SK-N-SH (cell line): ENCODE measurements at regions not wholly inside any gene's neighbourhood (a gene's known extent, or its start where the extent isn't known, plus 50 kb on each side); places are given as distances from the start of the nearest gene placed in this dataset.

ENCODE experiments used
- CTCF ChIA-PET: fragments of 300-600, 350-600 bp; formaldehyde crosslinking; extraction: SDS; loops from one replicate; lab custom pipeline; 2021; lab: Yijun Ruan, JAX
- POLR2A ChIA-PET: fragments of 350-600 bp; sonication (Branson Sonifier 250); formaldehyde crosslinking; extraction: SDS; loops from one replicate; lab custom pipeline; 2020; ENCODE audit warnings: antibody characterized with exemption, inconsistent platforms; lab: Yijun Ruan, JAX
- DNase-seq: peaks from one replicate; pipeline ENCODE4 v3.0.0; 2012
- H2AFZ ChIP-seq: fragments of 200-600 bp; sonication (generic); 2 replicates; pipeline ENCODE4 v1.8.1; 2016; ENCODE audit warnings: antibody characterized with exemption, mild to moderate bottlenecking, low read depth
- H3F3A ChIP-seq: fragments of 200-600 bp; sonication (generic); replicated peaks from 2 replicates; pipeline ENCODE3; 2016; ENCODE audit warnings: antibody characterized with exemption, mild to moderate bottlenecking; ENCODE audit not compliant: insufficient read depth
- H3K27ac ChIP-seq, 2 experiments: fragments of 200-500 bp in 1 of 2; fragments of 200-600 bp in 1 of 2; sonication (Bioruptor generic) in 1 of 2; sonication (generic), shearing (Covaris generic) in 1 of 2; 2 replicates each; pipeline versions ENCODE4 v1.5.1 to v1.6.1; 2014 to 2016; ENCODE audit warnings: low read depth in 2 of 2, inconsistent platforms in 1 of 2, low read length in 1 of 2, mild to moderate bottlenecking in 1 of 2, mixed read lengths in 1 of 2
- H3K27me3 ChIP-seq: fragments of 200-600 bp; sonication (generic), shearing (Covaris generic); 2 replicates; pipeline ENCODE4 v1.6.1; 2016; ENCODE audit warnings: mixed run types; ENCODE audit not compliant: insufficient read depth
- H3K36me3 ChIP-seq, 2 experiments: fragments of 200-500 bp in 1 of 2; fragments of 200-600 bp in 1 of 2; sonication (Bioruptor generic) in 1 of 2; sonication (generic) in 1 of 2; replicated peaks in 1 of 2; 2 replicates each; pipeline versions ENCODE3 to v1.5.1; 2014 to 2016; ENCODE audit warnings: low read length in 1 of 2, mild to moderate bottlenecking in 1 of 2; ENCODE audit not compliant: insufficient read depth in 2 of 2, control insufficient read depth in 1 of 2
- H3K4me1 ChIP-seq, 2 experiments: fragments of 200-500 bp in 1 of 2; fragments of 200-600 bp in 1 of 2; sonication (Bioruptor generic) in 1 of 2; sonication (generic), shearing (Covaris generic) in 1 of 2; 2 replicates each; pipeline versions ENCODE4 v1.5.1 to v1.6.1; 2014 to 2016; ENCODE audit warnings: low read depth in 1 of 2, low read length in 1 of 2, mixed run types in 1 of 2; ENCODE audit not compliant: insufficient read depth in 2 of 2, control insufficient read depth in 1 of 2
- H3K4me2 ChIP-seq: fragments of 200-600 bp; sonication (generic), shearing (Covaris generic); 2 replicates; pipeline ENCODE4 v1.6.1; 2017; ENCODE audit warnings: mixed run types
- H3K4me3 ChIP-seq, 2 experiments: fragments of 200-500 bp in 1 of 2; fragments of 200-600 bp in 1 of 2; sonication (Bioruptor generic) in 1 of 2; sonication (generic), shearing (Covaris generic) in 1 of 2; 2 replicates each; pipeline versions ENCODE4 v1.5.1 to v1.8.1; 2014 to 2016; ENCODE audit warnings: low read depth in 2 of 2, inconsistent platforms in 1 of 2, low read length in 1 of 2, mild to moderate bottlenecking in 1 of 2, mixed read lengths in 1 of 2, moderate library complexity in 1 of 2
- H3K79me2 ChIP-seq: fragments of 200-600 bp; sonication (generic); 2 replicates; pipeline ENCODE4 v1.8.1; 2017; ENCODE audit warnings: mild to moderate bottlenecking; ENCODE audit not compliant: insufficient read depth
- H3K9ac ChIP-seq: fragments of 200-600 bp; sonication (generic); 2 replicates; pipeline ENCODE4 v1.6.1; 2017; ENCODE audit warnings: mixed run types
- H3K9me2 ChIP-seq: fragments of 200-600 bp; sonication (generic); 2 replicates; pipeline ENCODE4 v1.6.1; 2017; ENCODE audit warnings: mixed run types
- H3K9me3 ChIP-seq: fragments of 200-600 bp; sonication (generic); 2 replicates; pipeline ENCODE4 v1.6.1; 2017; ENCODE audit warnings: mixed run types, mild to moderate bottlenecking, moderate library complexity
- H4K20me1 ChIP-seq: fragments of 200-600 bp; sonication (generic); 2 replicates; pipeline ENCODE4 v1.6.1; 2017; ENCODE audit warnings: mild to moderate bottlenecking, mixed run types; ENCODE audit not compliant: insufficient read depth
- ELF1 ChIP-seq: IDR thresholded peaks from 2 replicates; pipeline ENCODE4 v1.4.0; 2012
- GABPA ChIP-seq: IDR thresholded peaks from 2 replicates; pipeline ENCODE4 v1.4.0; 2012; ENCODE audit warnings: low read depth, mild to moderate bottlenecking
- IRF3 ChIP-seq: fragments of 150-350 bp; IDR thresholded peaks from 2 replicates; pipeline ENCODE4 v1.6.1; 2016; ENCODE audit warnings: mild to moderate bottlenecking, low read depth, low read length
- JUND ChIP-seq: IDR thresholded peaks from 2 replicates; pipeline ENCODE4 v1.4.0; 2012
- NFIC ChIP-seq: IDR thresholded peaks from 2 replicates; pipeline ENCODE4 v1.4.0; 2012; ENCODE audit warnings: borderline replicate concordance
- NRF1 ChIP-seq: IDR thresholded peaks from 2 replicates; pipeline ENCODE4 v1.6.1; 2012; ENCODE audit warnings: low read depth, mild to moderate bottlenecking, low read length
- POLR2AphosphoS5 ChIP-seq: IDR thresholded peaks from 2 replicates; pipeline ENCODE4 v1.6.1; 2012; ENCODE audit warnings: low read depth, low read length
- RAD21 ChIP-seq: IDR thresholded peaks from 2 replicates; pipeline ENCODE4 v1.6.1; 2012; ENCODE audit warnings: mild to moderate bottlenecking, low read length
- RCOR1 ChIP-seq: fragments of 150-350 bp; IDR thresholded peaks from 2 replicates; pipeline ENCODE4 v1.6.1; 2017; ENCODE audit warnings: antibody characterized with exemption, low read length
- REST ChIP-seq: IDR thresholded peaks from 2 replicates; pipeline ENCODE4 v1.6.1; 2012; ENCODE audit warnings: mild to moderate bottlenecking, low read depth, low read length, moderate library complexity
- RFX5 ChIP-seq: IDR thresholded peaks from 2 replicates; pipeline ENCODE4 v1.6.1; 2012; ENCODE audit warnings: mild to moderate bottlenecking, improper control_type of control experiment, low read length
- RXRA ChIP-seq: IDR thresholded peaks from 2 replicates; pipeline ENCODE4 v1.4.0; 2012; ENCODE audit warnings: low read depth, mild to moderate bottlenecking, borderline replicate concordance
- TAF1 ChIP-seq: IDR thresholded peaks from 2 replicates; pipeline ENCODE4 v1.6.1; 2012; ENCODE audit warnings: low read depth, mild to moderate bottlenecking, low read length, moderate library complexity, borderline replicate concordance
- WGBS: methylation state at CpG from one replicate; pipeline ENCODE4 v1.1.6; 2017; ENCODE audit warnings: low lambda C conversion rate; 5-methylcytosine and 5-hydroxymethylcytosine counted together
- TF ChIP-seq, protein P1 (sequence below): IDR thresholded peaks from 2 replicates; pipeline ENCODE4 v1.4.0; 2012; ENCODE audit warnings: low read depth, borderline replicate concordance

- TF ChIP-seq RCOR1 (no peak), RFX5 (no peak), REST (no peak), NFIC (no peak), JUND (no peak)
Measured at GRCh38 chr1:189627427-189627826, 850.2 kb downstream of the BRINP3 start (continued).

DNA sequence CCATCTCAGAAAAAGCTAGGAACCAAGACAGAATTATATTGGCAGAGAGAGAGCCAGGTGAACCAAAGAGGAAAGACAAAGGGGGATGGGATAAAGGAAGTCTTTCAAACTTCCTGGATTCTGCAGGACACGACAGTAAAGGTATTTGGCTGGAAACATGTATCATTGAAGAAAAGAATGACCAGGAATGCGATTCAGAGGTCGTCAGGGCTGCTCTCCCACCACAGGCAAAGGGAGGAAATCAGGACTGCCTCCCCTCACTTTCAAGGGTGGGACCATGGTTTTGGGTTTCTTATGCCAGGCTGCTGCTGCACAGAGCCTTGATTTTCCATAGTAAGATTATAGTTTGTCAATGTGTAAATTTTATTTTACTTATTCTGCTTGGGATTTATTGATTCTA is 848.8 kb downstream of the BRINP3 start:
- Histone ChIP-seq H3K4me1 (no peaks in the 10 kb centered on the region; a peak in 1 of 4 replicates), H3K4me3 (no peak overlapping the region), H3F3A (no peaks in the 10 kb centered on the region), H3K79me2 (no peaks in the 10 kb centered on the region), H3K9ac (no peak overlapping the region), H3K4me2 (no peak overlapping the region), H3K27me3 (no peaks in the 10 kb centered on the region), H3K36me3 (no peaks in the 10 kb centered on the region), H4K20me1 (no peaks in the 10 kb centered on the region), H3K27ac (no peak overlapping the region), H3K9me3 (no peaks in the 10 kb centered on the region), H3K9me2 (no peaks in the 10 kb centered on the region), H2AFZ (no peak overlapping the region)
- TF ChIP-seq ELF1 (no peak), IRF3 (no peak), RAD21 (no peak), POLR2AphosphoS5 (no peak), GABPA (no peak), NRF1 (no peak), RFX5 (no peak), REST (no peak), RXRA (no peak), JUND (no peak), TAF1 (no peak)
- TF ChIP-seq, protein P1, sequence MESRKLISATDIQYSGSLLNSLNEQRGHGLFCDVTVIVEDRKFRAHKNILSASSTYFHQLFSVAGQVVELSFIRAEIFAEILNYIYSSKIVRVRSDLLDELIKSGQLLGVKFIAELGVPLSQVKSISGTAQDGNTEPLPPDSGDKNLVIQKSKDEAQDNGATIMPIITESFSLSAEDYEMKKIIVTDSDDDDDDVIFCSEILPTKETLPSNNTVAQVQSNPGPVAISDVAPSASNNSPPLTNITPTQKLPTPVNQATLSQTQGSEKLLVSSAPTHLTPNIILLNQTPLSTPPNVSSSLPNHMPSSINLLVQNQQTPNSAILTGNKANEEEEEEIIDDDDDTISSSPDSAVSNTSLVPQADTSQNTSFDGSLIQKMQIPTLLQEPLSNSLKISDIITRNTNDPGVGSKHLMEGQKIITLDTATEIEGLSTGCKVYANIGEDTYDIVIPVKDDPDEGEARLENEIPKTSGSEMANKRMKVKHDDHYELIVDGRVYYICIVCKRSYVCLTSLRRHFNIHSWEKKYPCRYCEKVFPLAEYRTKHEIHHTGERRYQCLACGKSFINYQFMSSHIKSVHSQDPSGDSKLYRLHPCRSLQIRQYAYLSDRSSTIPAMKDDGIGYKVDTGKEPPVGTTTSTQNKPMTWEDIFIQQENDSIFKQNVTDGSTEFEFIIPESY: no peak
- CTCF ChIA-PET: no interaction called here
- POLR2A ChIA-PET: no interaction called here
- no peak for DNase-seq
- 78% methylated on average over 3 of the region's 3 CpGs for WGBS
